ENCODE measurements at regions not wholly inside any gene's neighbourhood (a gene's known extent, or its start where the extent isn't known, plus 50 kb on each side); places are given as distances from the start of the nearest gene placed in this dataset.

- Histone ChIP-seq H3K36me3 (ENCODE audit: control insufficient read depth, insufficient read depth, low read length) (no peaks in the 10 kb centered on the region), H3K4me3 (ENCODE audit: low read depth, low read length) (no peak overlapping the region), H3K27me3 (ENCODE audit: control insufficient read depth, insufficient read depth, low read length) (no peaks in the 10 kb centered on the region)
- TF ChIP-seq, protein P1, sequence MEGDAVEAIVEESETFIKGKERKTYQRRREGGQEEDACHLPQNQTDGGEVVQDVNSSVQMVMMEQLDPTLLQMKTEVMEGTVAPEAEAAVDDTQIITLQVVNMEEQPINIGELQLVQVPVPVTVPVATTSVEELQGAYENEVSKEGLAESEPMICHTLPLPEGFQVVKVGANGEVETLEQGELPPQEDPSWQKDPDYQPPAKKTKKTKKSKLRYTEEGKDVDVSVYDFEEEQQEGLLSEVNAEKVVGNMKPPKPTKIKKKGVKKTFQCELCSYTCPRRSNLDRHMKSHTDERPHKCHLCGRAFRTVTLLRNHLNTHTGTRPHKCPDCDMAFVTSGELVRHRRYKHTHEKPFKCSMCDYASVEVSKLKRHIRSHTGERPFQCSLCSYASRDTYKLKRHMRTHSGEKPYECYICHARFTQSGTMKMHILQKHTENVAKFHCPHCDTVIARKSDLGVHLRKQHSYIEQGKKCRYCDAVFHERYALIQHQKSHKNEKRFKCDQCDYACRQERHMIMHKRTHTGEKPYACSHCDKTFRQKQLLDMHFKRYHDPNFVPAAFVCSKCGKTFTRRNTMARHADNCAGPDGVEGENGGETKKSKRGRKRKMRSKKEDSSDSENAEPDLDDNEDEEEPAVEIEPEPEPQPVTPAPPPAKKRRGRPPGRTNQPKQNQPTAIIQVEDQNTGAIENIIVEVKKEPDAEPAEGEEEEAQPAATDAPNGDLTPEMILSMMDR (IDR thresholded peaks at IDR 0.05; ENCODE audit: insufficient read depth, low read length, poor library complexity, severe bottlenecking) = no peak
- no peak for DNase-seq (ENCODE audit: low read depth)
These were observed 172.9 kb downstream of the SPRY1 start for GRCh38 chr4:123569541-123569940.

DNA sequence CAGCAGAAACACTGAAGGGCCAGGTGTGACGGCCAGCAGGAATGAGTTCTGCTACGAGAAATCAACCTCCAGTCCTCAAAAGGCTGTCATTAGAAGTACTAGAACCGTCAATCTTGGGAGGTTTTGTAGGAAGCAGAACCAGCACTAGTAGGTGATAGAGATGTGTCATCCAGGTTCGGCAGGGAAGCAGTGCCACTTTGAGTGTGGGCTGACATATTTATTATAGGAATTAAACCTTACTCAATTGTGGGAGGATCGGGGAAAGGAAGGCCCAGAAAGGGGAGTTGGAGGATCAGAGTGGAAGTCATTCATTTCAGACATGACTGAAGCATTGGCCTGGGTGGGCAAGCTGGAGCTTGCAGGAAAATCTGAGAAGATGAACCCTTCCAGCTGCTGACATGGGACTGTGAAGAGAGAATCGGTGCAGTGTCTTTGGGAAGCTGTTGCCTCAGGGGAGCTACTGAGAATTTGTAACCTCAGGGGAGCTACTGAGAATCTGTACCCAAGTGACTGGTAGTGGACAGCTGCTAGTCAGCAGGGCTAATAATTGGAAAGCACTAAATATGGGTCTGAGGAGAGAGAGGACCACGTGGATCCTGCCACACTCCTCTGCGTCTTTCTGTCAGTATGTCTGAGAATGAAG lies 177.4 kb downstream of the SPRY1 start:
- Histone ChIP-seq H3K27me3 (ENCODE audit: control insufficient read depth, insufficient read depth, low read length) (no peaks in the 10 kb centered on the region), H3K4me3 (ENCODE audit: low read depth, low read length) (no peak overlapping the region), H3K36me3 (ENCODE audit: control insufficient read depth, insufficient read depth, low read length) (no peaks in the 10 kb centered on the region)
- DNase-seq (ENCODE audit: low read depth) = no peak
- TF ChIP-seq, protein P1 (IDR thresholded peaks at IDR 0.05; ENCODE audit: insufficient read depth, low read length, poor library complexity, severe bottlenecking) = no peak

GRCh38 chr4:123575291-123575690 lies 178.7 kb downstream of the SPRY1 start:
- Histone ChIP-seq H3K36me3 (ENCODE audit: control insufficient read depth, insufficient read depth, low read length) (no peaks in the 10 kb centered on the region), H3K27me3 (ENCODE audit: control insufficient read depth, insufficient read depth, low read length) (no peaks in the 10 kb centered on the region), H3K4me3 (ENCODE audit: low read depth, low read length) (no peak overlapping the region)
- DNase-seq (ENCODE audit: low read depth) = no peak
- TF ChIP-seq, protein P1 (IDR thresholded peaks at IDR 0.05; ENCODE audit: insufficient read depth, low read length, poor library complexity, severe bottlenecking) = no peak

GRCh38 chr4:123577225-123577906 lies 180.8 kb downstream of the SPRY1 start:
- Histone ChIP-seq H3K4me3 (ENCODE audit: low read depth, low read length) (no peak overlapping the region), H3K36me3 (ENCODE audit: control insufficient read depth, insufficient read depth, low read length) (no peaks in the 10 kb centered on the region), H3K27me3 (ENCODE audit: control insufficient read depth, insufficient read depth, low read length) (no peaks in the 10 kb centered on the region)
- TF ChIP-seq, protein P1 (IDR thresholded peaks at IDR 0.05; ENCODE audit: insufficient read depth, low read length, poor library complexity, severe bottlenecking) = no peak
- no peak for DNase-seq (ENCODE audit: low read depth)

- H3K36me3 ChIP-seq (ENCODE audit: control insufficient read depth, insufficient read depth, low read length) = no peaks in the 10 kb centered on the region
- TF ChIP-seq, protein P1 (IDR thresholded peaks at IDR 0.05; ENCODE audit: insufficient read depth, low read length, poor library complexity, severe bottlenecking) = no peak
- no peak for DNase-seq (ENCODE audit: low read depth)
- no peak overlapping the region for H3K4me3 ChIP-seq (ENCODE audit: low read depth, low read length)
- H3K27me3 ChIP-seq (ENCODE audit: control insufficient read depth, insufficient read depth, low read length) = no peaks in the 10 kb centered on the region
These were observed 181.9 kb downstream of the SPRY1 start for GRCh38 chr4:123578276-123579029.
